ENCODE measurements at regions not wholly inside any gene's neighbourhood (a gene's known extent, or its start where the extent isn't known, plus 50 kb on each side); places are given as distances from the start of the nearest gene placed in this dataset.

DNA sequence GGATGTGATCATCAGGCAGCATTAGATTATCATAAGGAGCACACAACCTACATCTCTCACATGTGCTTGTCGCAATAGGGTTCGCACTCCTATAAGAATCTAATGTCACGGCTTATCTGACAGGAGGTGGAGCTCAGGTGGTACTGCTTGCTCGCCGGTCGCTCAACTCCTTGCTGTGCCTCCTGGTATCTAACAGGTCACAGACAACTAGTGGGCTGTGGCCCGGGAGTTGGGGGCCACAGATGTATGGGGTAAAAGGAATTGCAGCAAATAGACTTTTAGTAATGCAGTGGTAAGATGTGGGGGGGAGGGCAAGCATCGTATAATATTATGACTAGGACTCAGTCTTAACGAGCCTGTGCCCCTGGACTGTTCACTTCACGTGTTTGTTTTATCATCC lies 624.8 kb downstream of the CENPC start:
- no peak for DNase-seq (ENCODE audit: low read depth in 1 of 2, low spot score in 1 of 2)
- TF ChIP-seq POLR2AphosphoS5 (IDR thresholded peaks at IDR 0.05; ENCODE audit: low read depth) = no peak
- TF ChIP-seq, protein P1, sequence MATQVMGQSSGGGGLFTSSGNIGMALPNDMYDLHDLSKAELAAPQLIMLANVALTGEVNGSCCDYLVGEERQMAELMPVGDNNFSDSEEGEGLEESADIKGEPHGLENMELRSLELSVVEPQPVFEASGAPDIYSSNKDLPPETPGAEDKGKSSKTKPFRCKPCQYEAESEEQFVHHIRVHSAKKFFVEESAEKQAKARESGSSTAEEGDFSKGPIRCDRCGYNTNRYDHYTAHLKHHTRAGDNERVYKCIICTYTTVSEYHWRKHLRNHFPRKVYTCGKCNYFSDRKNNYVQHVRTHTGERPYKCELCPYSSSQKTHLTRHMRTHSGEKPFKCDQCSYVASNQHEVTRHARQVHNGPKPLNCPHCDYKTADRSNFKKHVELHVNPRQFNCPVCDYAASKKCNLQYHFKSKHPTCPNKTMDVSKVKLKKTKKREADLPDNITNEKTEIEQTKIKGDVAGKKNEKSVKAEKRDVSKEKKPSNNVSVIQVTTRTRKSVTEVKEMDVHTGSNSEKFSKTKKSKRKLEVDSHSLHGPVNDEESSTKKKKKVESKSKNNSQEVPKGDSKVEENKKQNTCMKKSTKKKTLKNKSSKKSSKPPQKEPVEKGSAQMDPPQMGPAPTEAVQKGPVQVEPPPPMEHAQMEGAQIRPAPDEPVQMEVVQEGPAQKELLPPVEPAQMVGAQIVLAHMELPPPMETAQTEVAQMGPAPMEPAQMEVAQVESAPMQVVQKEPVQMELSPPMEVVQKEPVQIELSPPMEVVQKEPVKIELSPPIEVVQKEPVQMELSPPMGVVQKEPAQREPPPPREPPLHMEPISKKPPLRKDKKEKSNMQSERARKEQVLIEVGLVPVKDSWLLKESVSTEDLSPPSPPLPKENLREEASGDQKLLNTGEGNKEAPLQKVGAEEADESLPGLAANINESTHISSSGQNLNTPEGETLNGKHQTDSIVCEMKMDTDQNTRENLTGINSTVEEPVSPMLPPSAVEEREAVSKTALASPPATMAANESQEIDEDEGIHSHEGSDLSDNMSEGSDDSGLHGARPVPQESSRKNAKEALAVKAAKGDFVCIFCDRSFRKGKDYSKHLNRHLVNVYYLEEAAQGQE (IDR thresholded peaks at IDR 0.05; ENCODE audit: insufficient replicate concordance, low read depth) = no peak
- no peak for TF ChIP-seq GABPA (IDR thresholded peaks at IDR 0.05; ENCODE audit: low read depth)
- no peak for TF ChIP-seq SPI1 (IDR thresholded peaks at IDR 0.05; ENCODE audit: borderline replicate concordance, low read depth)
- TF ChIP-seq, protein P2, sequence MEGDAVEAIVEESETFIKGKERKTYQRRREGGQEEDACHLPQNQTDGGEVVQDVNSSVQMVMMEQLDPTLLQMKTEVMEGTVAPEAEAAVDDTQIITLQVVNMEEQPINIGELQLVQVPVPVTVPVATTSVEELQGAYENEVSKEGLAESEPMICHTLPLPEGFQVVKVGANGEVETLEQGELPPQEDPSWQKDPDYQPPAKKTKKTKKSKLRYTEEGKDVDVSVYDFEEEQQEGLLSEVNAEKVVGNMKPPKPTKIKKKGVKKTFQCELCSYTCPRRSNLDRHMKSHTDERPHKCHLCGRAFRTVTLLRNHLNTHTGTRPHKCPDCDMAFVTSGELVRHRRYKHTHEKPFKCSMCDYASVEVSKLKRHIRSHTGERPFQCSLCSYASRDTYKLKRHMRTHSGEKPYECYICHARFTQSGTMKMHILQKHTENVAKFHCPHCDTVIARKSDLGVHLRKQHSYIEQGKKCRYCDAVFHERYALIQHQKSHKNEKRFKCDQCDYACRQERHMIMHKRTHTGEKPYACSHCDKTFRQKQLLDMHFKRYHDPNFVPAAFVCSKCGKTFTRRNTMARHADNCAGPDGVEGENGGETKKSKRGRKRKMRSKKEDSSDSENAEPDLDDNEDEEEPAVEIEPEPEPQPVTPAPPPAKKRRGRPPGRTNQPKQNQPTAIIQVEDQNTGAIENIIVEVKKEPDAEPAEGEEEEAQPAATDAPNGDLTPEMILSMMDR (IDR thresholded peaks at IDR 0.05; ENCODE audit: insufficient read depth, low read length) = no peak
- Histone ChIP-seq H3K4me3 (replicated peaks; ENCODE audit: insufficient read depth, low read length) (no peak overlapping the region), H3K27me3 (ENCODE audit: insufficient read depth, poor library complexity, severe bottlenecking) (no peaks in the 10 kb centered on the region), H3K27ac (replicated peaks) (no peak overlapping the region)

DNA sequence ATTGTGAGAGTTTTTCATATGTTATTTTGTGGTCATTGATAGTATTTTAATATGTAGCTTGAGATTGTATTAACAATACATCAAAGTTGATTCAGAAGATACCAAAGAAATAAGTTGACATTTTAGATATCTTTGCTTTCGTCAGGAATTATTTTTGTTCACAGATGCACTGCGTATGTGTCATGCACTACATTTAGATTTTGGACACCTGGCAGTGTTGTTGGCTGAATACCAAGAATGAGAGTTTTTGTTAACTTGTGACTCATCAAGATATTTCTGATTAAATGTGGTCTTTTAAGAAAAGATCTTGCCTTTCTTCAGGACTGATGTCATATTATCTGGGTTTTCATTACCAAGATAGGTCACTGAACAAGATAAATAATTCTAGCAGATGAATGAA lies 633.4 kb downstream of the CENPC start:
- no peak for DNase-seq (ENCODE audit: low read depth in 1 of 2, low spot score in 1 of 2)
- no peak overlapping the region for H3K27ac ChIP-seq (replicated peaks)
- H3K27me3 ChIP-seq (ENCODE audit: insufficient read depth, poor library complexity, severe bottlenecking) = no peaks in the 10 kb centered on the region
- H3K4me3 ChIP-seq (replicated peaks; ENCODE audit: insufficient read depth, low read length) = no peak overlapping the region
- TF ChIP-seq, protein P2 (IDR thresholded peaks at IDR 0.05; ENCODE audit: insufficient read depth, low read length) = no peak
- TF ChIP-seq SPI1 (IDR thresholded peaks at IDR 0.05; ENCODE audit: borderline replicate concordance, low read depth) = no peak
- TF ChIP-seq, protein P1 (IDR thresholded peaks at IDR 0.05; ENCODE audit: insufficient replicate concordance, low read depth) = no peak
- no peak for TF ChIP-seq POLR2AphosphoS5 (IDR thresholded peaks at IDR 0.05; ENCODE audit: low read depth)
- no peak for TF ChIP-seq GABPA (IDR thresholded peaks at IDR 0.05; ENCODE audit: low read depth)

- Histone ChIP-seq H3K27ac (replicated peaks) (no peak overlapping the region), H3K4me3 (replicated peaks; ENCODE audit: insufficient read depth, low read length) (no peak overlapping the region), H3K27me3 (ENCODE audit: insufficient read depth, poor library complexity, severe bottlenecking) (no peaks in the 10 kb centered on the region)
- TF ChIP-seq SPI1 (IDR thresholded peaks at IDR 0.05; ENCODE audit: borderline replicate concordance, low read depth) (no peak), POLR2AphosphoS5 (IDR thresholded peaks at IDR 0.05; ENCODE audit: low read depth) (no peak), GABPA (IDR thresholded peaks at IDR 0.05; ENCODE audit: low read depth) (no peak)
- TF ChIP-seq, protein P2 (IDR thresholded peaks at IDR 0.05; ENCODE audit: insufficient read depth, low read length) = no peak
- TF ChIP-seq, protein P1 (IDR thresholded peaks at IDR 0.05; ENCODE audit: insufficient replicate concordance, low read depth) = no peak
- no peak for DNase-seq (ENCODE audit: low read depth in 1 of 2, low spot score in 1 of 2)
Observed at GRCh38 chr4:66906314-66906713, 639.0 kb downstream of the CENPC start.

Measured in HL-60 (cell line).